ENCODE measurements at regions not wholly inside any gene's neighbourhood (a gene's known extent, or its start where the extent isn't known, plus 50 kb on each side); places are given as distances from the start of the nearest gene placed in this dataset.

- intact Hi-C loops (cut with DNase I): no loop called here
- no peaks in the 10 kb centered on the region for H3K36me3 ChIP-seq
- no peaks in the 10 kb centered on the region for H3K9me3 ChIP-seq
- peaks cover 0 to 10% (median 0%) of the 10 kb centered on the region in 9 donors for H3K4me1 ChIP-seq
- no peak overlapping the region for H3K4me3 ChIP-seq
- ATAC-seq (no peak), DNase-seq (no peak)
- no peak overlapping the region for H3K27ac ChIP-seq
- TF ChIP-seq CTCF (IDR thresholded peaks at IDR 0.05): no peak
- H3K27me3 ChIP-seq: peaks cover 0 to 50% (median 0%) of the 10 kb centered on the region in 7 donors
Measured at GRCh38 chrX:109931677-109932076, 71.2 kb upstream of the TMEM164 start.

- no peak overlapping the region for H3K27ac ChIP-seq
- 50 to 60% methylated on average over 1 of the region's 1 CpG for WGBS, 2 donors
- H3K36me3 ChIP-seq: no peaks in the 10 kb centered on the region
- intact Hi-C loops (cut with DNase I): no loop called here
- no peak for TF ChIP-seq CTCF (IDR thresholded peaks at IDR 0.05)
- DNase-seq: no peak
- H3K27me3 ChIP-seq: peaks cover 0 to 33% (median 0%) of the 10 kb centered on the region in 7 donors
- peak in 1 of 8 donors; percentile 41 for ATAC-seq
- H3K4me1 ChIP-seq: no peaks in the 10 kb centered on the region
- H3K4me3 ChIP-seq: no peak overlapping the region
- H3K9me3 ChIP-seq: no peaks in the 10 kb centered on the region
Measured at GRCh38 chrX:109934434-109934833, 68.5 kb upstream of the TMEM164 start.

- intact Hi-C loops (cut with DNase I): no loop called here
- 72 to 77% methylated on average over 5 of the region's 5 CpGs for WGBS, 2 donors
- no peak for DNase-seq
- no peak for TF ChIP-seq CTCF (IDR thresholded peaks at IDR 0.05)
- peak in 1 of 8 donors; percentile 48 for ATAC-seq
- Histone ChIP-seq H3K9me3 (no peaks in the 10 kb centered on the region), H3K27me3 (peaks cover 0 to 33% (median 0%) of the 10 kb centered on the region in 7 donors), H3K4me3 (no peak overlapping the region), H3K4me1 (no peaks in the 10 kb centered on the region), H3K36me3 (no peaks in the 10 kb centered on the region), H3K27ac (no peak overlapping the region)
Measured at GRCh38 chrX:109934935-109935334, 68.0 kb upstream of the TMEM164 start.

- DNase-seq (no peak), ATAC-seq (peak in 1 of 8 donors; percentile 45)
- intact Hi-C loops (cut with DNase I): no loop called here
- H3K27ac ChIP-seq: no peak overlapping the region
- no peaks in the 10 kb centered on the region for H3K36me3 ChIP-seq
- WGBS, 2 donors: 85 to 87% methylated on average over 3 of the region's 3 CpGs
- no peaks in the 10 kb centered on the region for H3K9me3 ChIP-seq
- no peaks in the 10 kb centered on the region for H3K4me1 ChIP-seq
- no peak for TF ChIP-seq CTCF (IDR thresholded peaks at IDR 0.05)
- peaks cover 0 to 33% (median 0%) of the 10 kb centered on the region in 7 donors for H3K27me3 ChIP-seq
- H3K4me3 ChIP-seq: no peak overlapping the region
Measured at GRCh38 chrX:109936114-109936513, 66.8 kb upstream of the TMEM164 start.
